ENCODE measurements at regions not wholly inside any gene's neighbourhood (a gene's known extent, or its start where the extent isn't known, plus 50 kb on each side); places are given as distances from the start of the nearest gene placed in this dataset.

GRCh38 chr13:107572156-107572555 is 643.2 kb downstream of the LIG4 start:
- Histone ChIP-seq H3K27ac (no peak overlapping the region), H3K4me3 (no peak overlapping the region), H3K36me3 (ENCODE audit: insufficient read depth, low read length) (no peaks in the 10 kb centered on the region), H3K9me3 (ENCODE audit: low read depth, low read length) (no peaks in the 10 kb centered on the region), H3K9ac (ENCODE audit: insufficient read length) (no peak overlapping the region)
- TF ChIP-seq FOXP2 (optimal IDR thresholded peaks at IDR 0.05; ENCODE audit: control extremely low read depth, extremely low read length, insufficient read depth) (no peak), POLR2AphosphoS5 (IDR thresholded peaks at IDR 0.05; ENCODE audit: borderline replicate concordance, low read depth, low read length) (no peak), EZH2 (IDR thresholded peaks at IDR 0.05) (no peak)
- no peak for DNase-seq (ENCODE audit: low read depth, low spot score)

DNA sequence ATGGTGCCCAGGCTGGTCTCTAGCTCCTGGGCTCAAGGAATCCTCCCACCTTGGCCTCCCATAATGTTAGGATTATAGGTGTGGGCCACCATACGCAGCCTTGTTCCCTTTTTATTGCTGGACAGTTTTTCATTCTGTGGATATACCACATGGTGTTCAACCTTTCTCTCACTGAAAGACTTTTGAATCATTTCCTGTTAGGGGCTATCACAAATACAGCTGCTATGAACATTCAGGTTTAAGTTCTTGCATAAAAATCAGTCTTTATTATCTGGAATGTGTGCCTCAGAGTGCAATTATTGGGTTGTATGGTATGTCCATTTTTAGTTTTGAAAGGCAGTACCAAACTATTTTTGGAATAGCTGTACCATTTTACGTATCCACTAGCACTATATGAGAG is 647.2 kb downstream of the LIG4 start:
- DNase-seq (ENCODE audit: low read depth, low spot score), result no peak
- H3K9me3 ChIP-seq (ENCODE audit: low read depth, low read length), result no peaks in the 10 kb centered on the region
- H3K9ac ChIP-seq (ENCODE audit: insufficient read length), result no peak overlapping the region
- no peak overlapping the region for H3K27ac ChIP-seq
- TF ChIP-seq POLR2AphosphoS5 (IDR thresholded peaks at IDR 0.05; ENCODE audit: borderline replicate concordance, low read depth, low read length) (no peak), EZH2 (IDR thresholded peaks at IDR 0.05) (no peak), FOXP2 (optimal IDR thresholded peaks at IDR 0.05; ENCODE audit: control extremely low read depth, extremely low read length, insufficient read depth) (no peak)
- H3K4me3 ChIP-seq, result no peak overlapping the region
- no peaks in the 10 kb centered on the region for H3K36me3 ChIP-seq (ENCODE audit: insufficient read depth, low read length)

DNA sequence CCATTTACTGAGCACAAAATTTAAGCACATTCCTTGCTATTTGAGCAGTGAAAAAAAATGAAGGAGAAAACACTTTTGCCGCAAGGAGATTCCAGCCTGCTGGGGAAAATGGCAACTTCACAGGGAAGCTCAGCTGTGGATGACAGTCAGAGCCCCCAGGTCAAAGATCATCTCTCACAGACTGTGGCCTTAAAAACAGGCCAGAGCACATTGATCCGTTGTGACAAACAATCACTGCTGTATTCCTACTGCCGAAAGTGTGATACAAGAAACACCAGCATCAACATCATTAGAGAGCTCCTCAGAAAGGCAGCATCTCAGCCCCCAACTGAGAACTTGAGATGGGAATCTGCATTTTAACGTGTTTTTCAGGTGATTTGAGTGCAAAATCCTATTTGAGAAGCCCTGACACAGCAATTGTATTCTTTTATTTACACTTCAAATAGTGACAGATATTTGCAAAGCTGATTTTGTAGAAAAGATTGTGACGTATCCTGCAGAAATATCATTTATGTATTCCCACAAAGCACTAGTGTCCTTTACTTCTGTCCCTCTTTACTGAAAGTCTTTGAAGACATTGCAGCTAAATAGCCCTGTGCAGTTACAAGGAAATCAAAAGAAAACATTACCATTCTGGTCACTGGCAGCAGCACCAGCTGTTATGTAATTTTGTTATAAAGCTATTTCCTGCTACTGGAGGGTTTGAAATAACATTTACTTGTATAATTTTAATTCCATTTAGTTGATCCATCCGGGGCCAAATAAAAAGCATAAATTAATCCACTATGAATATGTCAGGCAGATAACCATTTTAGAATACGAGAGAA is 652.0 kb downstream of the LIG4 start:
- DNase-seq (ENCODE audit: low read depth, low spot score), result no peak
- H3K27ac ChIP-seq, result no peak overlapping the region
- no peak overlapping the region for H3K9ac ChIP-seq (ENCODE audit: insufficient read length)
- TF ChIP-seq POLR2AphosphoS5 (IDR thresholded peaks at IDR 0.05; ENCODE audit: borderline replicate concordance, low read depth, low read length) (no peak), FOXP2 (optimal IDR thresholded peaks at IDR 0.05; ENCODE audit: control extremely low read depth, extremely low read length, insufficient read depth) (no peak), EZH2 (IDR thresholded peaks at IDR 0.05) (no peak)
- no peaks in the 10 kb centered on the region for H3K36me3 ChIP-seq (ENCODE audit: insufficient read depth, low read length)
- H3K4me3 ChIP-seq, result no peak overlapping the region
- no peaks in the 10 kb centered on the region for H3K9me3 ChIP-seq (ENCODE audit: low read depth, low read length)

- no peak overlapping the region for H3K4me3 ChIP-seq
- no peak overlapping the region for H3K9ac ChIP-seq (ENCODE audit: insufficient read length)
- no peak overlapping the region for H3K27ac ChIP-seq
- no peak for DNase-seq (ENCODE audit: low read depth, low spot score)
- H3K36me3 ChIP-seq (ENCODE audit: insufficient read depth, low read length), result no peaks in the 10 kb centered on the region
- TF ChIP-seq FOXP2 (optimal IDR thresholded peaks at IDR 0.05; ENCODE audit: control extremely low read depth, extremely low read length, insufficient read depth) (no peak), POLR2AphosphoS5 (IDR thresholded peaks at IDR 0.05; ENCODE audit: borderline replicate concordance, low read depth, low read length) (no peak), EZH2 (IDR thresholded peaks at IDR 0.05) (no peak)
- H3K9me3 ChIP-seq (ENCODE audit: low read depth, low read length), result no peaks in the 10 kb centered on the region
Observed at GRCh38 chr13:107562203-107562602, 653.1 kb downstream of the LIG4 start.

GRCh38 chr13:107554460-107554859 is 660.9 kb downstream of the LIG4 start:
- Histone ChIP-seq H3K36me3 (ENCODE audit: insufficient read depth, low read length) (no peaks in the 10 kb centered on the region), H3K9me3 (ENCODE audit: low read depth, low read length) (no peaks in the 10 kb centered on the region), H3K9ac (ENCODE audit: insufficient read length) (no peak overlapping the region), H3K27ac (no peak overlapping the region), H3K4me3 (no peak overlapping the region)
- no peak for TF ChIP-seq EZH2 (IDR thresholded peaks at IDR 0.05)
- TF ChIP-seq FOXP2 (optimal IDR thresholded peaks at IDR 0.05; ENCODE audit: control extremely low read depth, extremely low read length, insufficient read depth), result no peak
- TF ChIP-seq POLR2AphosphoS5 (IDR thresholded peaks at IDR 0.05; ENCODE audit: borderline replicate concordance, low read depth, low read length), result no peak
- DNase-seq (ENCODE audit: low read depth, low spot score), result no peak

DNA sequence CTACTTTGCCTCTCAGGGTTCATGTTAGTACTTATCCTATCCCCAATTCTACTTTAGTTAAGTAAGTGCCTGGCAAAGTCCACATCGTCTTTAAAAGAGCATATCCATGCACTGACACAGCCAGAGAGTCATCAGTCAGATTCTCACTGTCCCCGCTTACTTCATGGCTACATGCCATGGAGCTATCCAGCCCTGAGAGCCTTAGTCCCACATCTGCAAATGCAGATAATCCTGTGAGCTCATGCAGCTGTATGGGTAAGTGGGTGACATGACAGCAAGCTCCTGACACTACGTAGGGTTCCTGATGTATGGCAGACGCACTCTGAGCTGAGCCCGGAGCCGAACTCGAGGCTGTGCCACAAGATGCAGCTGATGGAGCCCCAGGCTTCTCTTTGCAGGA is 661.5 kb downstream of the LIG4 start:
- H3K36me3 ChIP-seq (ENCODE audit: insufficient read depth, low read length), result no peaks in the 10 kb centered on the region
- no peak for DNase-seq (ENCODE audit: low read depth, low spot score)
- no peak overlapping the region for H3K27ac ChIP-seq
- TF ChIP-seq EZH2 (IDR thresholded peaks at IDR 0.05), result no peak
- TF ChIP-seq FOXP2 (optimal IDR thresholded peaks at IDR 0.05; ENCODE audit: control extremely low read depth, extremely low read length, insufficient read depth), result no peak
- TF ChIP-seq POLR2AphosphoS5 (IDR thresholded peaks at IDR 0.05; ENCODE audit: borderline replicate concordance, low read depth, low read length), result no peak
- H3K9ac ChIP-seq (ENCODE audit: insufficient read length), result no peak overlapping the region
- H3K9me3 ChIP-seq (ENCODE audit: low read depth, low read length), result no peaks in the 10 kb centered on the region
- H3K4me3 ChIP-seq, result no peak overlapping the region

DNA sequence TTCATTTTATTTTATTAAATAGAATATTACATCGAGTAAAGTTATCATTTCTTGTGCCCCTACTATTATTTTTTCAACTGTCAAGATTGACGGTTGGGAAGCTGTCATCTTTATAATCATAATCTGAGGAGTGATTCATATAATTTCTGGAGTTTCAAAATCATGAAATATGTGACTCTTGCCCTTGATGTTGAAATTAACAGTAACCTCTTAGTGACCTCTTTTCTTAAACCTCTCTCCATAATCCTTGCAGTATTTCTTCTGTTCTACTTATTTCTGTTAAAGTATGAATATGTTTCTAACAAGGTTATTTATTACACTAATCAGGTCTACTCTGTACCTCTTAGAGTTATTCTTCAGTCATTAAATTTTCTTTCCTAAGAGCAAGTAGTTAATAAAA is 663.8 kb downstream of the LIG4 start:
- H3K4me3 ChIP-seq, result no peak overlapping the region
- H3K27ac ChIP-seq, result no peak overlapping the region
- no peaks in the 10 kb centered on the region for H3K9me3 ChIP-seq (ENCODE audit: low read depth, low read length)
- no peaks in the 10 kb centered on the region for H3K36me3 ChIP-seq (ENCODE audit: insufficient read depth, low read length)
- no peak overlapping the region for H3K9ac ChIP-seq (ENCODE audit: insufficient read length)
- TF ChIP-seq EZH2 (IDR thresholded peaks at IDR 0.05), result no peak
- TF ChIP-seq POLR2AphosphoS5 (IDR thresholded peaks at IDR 0.05; ENCODE audit: borderline replicate concordance, low read depth, low read length), result no peak
- no peak for TF ChIP-seq FOXP2 (optimal IDR thresholded peaks at IDR 0.05; ENCODE audit: control extremely low read depth, extremely low read length, insufficient read depth)
- DNase-seq (ENCODE audit: low read depth, low spot score), result no peak

DNA sequence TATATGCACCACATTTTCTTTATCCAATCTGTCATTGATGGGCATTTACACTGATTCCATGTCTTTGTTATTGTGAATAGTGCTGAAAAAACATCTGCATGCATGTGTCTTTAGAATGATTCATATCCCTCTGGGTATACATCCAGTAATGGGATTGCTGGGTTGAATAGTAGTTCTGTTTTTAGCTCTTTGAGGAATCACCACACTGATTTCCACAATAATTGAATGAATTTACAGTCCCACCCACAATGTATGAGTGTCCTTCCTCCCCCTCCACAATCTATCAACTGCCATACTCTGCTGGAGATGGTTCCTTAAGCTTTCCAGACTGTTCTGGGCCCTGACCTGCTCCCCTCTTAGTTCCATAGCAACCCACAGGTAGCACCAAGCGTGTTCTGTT is 667.0 kb downstream of the LIG4 start:
- H3K9me3 ChIP-seq (ENCODE audit: low read depth, low read length), result no peaks in the 10 kb centered on the region
- no peaks in the 10 kb centered on the region for H3K36me3 ChIP-seq (ENCODE audit: insufficient read depth, low read length)
- DNase-seq (ENCODE audit: low read depth, low spot score), result no peak
- no peak overlapping the region for H3K4me3 ChIP-seq
- H3K27ac ChIP-seq, result no peak overlapping the region
- TF ChIP-seq FOXP2 (optimal IDR thresholded peaks at IDR 0.05; ENCODE audit: control extremely low read depth, extremely low read length, insufficient read depth) (no peak), EZH2 (IDR thresholded peaks at IDR 0.05) (no peak), POLR2AphosphoS5 (IDR thresholded peaks at IDR 0.05; ENCODE audit: borderline replicate concordance, low read depth, low read length) (no peak)
- no peak overlapping the region for H3K9ac ChIP-seq (ENCODE audit: insufficient read length)

Measured in SK-N-MC (cell line).